HG03060 (cell line): ENCODE measurements at regions not wholly inside any gene's neighbourhood (a gene's known extent, or its start where the extent isn't known, plus 50 kb on each side); places are given as distances from the start of the nearest gene placed in this dataset.
A peak's percentile ranks its signal among the peaks of the same experiment; 100 is the strongest.
"Not testable (repeated sequence)": the region's sequence is repeated elsewhere in the genome, so short reads cannot be mapped to it uniquely, and the experiment has no call there.

Experiments used
- ATAC-seq: cut with Tn5 transposase; IDR thresholded peaks from one replicate; pipeline ENCODE4 v1.9.1; 2021; ENCODE audit warnings: low read depth, moderate number of reproducible peaks; ENCODE audit not compliant: unreplicated experiment

GRCh38 chr7:114085313-114085591, 166.4 kb upstream of the PPP1R3A start:
- ATAC-seq, result no peak

- ATAC-seq, result no peak
Measured at GRCh38 chr7:114084472-114085312, 165.9 kb upstream of the PPP1R3A start.

GRCh38 chr7:114084002-114084471, 165.2 kb upstream of the PPP1R3A start:
- no peak for ATAC-seq

DNA sequence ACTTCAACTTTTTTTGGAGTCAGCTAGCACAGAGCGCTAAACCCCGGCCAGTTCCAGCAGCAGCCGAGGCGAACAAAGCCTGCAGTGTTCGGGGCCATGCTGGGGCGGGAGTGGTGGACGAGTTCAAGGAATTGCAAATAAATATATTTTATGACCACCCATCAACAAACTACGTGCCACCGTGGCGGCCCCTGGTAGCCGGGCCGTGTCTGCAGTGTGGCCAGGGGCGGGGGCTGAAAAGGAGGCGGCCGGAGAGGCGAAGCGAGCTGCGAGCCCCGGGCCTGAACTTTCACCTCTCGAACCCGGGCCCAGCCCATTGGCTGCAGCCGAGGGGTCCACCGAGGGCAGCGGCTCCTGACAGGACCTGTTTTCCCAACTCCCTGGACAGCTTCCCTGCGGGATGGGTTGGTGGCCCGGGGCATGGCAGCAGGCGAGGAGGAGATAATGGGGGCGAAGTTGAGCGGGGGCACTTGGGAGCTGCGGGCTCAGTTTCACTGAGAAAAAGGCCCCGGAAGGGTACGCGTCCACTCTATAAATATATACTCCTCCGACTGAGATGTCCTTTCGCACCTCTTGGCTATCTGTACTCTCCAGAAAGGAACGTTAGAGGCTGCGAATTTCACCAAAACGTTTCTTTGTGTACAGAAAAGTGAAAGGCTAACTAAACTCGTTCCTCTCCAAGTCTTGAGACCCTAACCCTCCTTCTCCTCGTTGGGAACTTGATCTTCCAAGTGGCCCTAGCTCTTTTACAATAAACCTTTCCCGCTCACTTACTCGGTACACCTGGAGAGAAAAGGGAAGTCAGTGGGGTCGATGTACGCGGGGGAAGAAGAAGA, 164.6 kb upstream of the PPP1R3A start:
- no peak for ATAC-seq

- ATAC-seq, result no peak
Measured at GRCh38 chr7:114082642-114083165, 163.9 kb upstream of the PPP1R3A start.

DNA sequence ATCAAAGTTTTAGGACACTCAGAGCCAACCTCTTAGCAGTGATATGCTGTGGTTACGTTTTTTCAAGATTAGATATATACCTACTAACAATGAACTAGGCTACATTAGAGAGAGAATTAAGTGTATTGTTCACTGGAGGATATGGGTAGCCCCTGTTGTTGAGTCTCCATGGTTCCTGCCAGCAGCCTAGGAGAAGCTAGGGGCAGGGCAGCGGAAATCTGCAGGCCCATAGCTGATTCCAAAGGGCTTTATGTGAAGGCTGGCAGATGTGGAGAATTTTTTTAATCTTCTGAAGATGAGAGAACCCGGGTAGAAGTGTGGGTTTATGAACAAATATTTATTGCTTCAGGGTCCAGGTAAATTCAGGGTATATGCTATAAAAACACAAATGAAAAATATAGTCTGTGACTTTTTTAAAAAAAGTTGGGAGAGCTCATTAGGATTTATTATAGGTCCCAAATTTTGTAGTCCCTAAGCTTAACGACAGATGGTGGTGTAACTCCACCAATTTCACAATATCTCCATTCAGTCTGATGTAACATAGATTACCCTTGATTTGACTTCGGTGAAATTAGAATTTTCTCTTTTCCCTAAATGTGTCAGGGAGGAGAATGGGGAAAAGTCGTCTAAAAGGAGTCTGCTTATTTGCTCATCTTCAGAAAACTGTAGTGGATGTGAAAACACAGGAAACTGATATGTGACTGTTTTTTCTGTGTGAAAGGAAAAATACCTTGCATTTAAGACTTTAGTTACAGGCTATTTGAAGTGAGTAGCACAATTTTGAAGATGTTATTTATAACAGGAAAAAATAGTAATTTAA, 163.0 kb upstream of the PPP1R3A start:
- ATAC-seq, result no peak

DNA sequence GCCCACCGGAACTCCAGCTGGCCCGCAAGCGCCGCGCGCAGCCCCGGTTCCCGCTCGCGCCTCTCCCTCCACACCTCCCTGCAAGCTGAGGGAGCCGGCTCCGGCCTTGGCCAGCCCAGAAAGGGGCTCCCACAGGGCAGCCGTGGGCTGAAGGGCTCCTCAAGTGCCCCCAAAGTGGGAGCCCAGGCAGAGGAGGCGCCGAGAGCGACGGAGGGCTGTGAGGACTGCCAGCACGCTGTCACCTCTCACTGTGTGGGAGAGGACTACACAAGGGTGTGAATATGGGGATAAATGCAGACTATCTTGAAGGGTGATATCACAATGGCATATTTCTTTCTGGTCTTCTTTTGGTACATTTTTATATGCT, 158.3 kb upstream of the PPP1R3A start:
- not testable (repeated sequence) for ATAC-seq

GRCh38 chr7:114076392-114077157, 157.8 kb upstream of the PPP1R3A start:
- ATAC-seq, result not testable (repeated sequence)

DNA sequence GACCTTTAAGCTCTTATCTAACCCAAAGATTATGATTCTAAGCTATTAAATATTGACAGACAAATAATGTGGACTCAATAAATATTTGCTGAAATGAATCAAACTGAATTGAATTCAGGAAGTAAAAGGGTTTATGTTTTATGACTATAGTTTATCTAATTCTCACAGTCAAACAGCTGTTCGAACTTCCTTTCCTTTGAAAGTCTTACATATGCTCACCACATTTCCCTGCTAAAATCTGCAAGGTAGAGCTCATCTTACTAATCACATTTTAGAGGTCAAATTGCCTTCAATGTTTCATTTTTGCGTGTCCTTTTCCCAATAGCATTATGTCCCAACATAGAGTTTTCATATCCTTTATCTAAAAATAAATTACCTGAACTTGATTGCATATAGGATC, 154.9 kb upstream of the PPP1R3A start:
- no peak for ATAC-seq

DNA sequence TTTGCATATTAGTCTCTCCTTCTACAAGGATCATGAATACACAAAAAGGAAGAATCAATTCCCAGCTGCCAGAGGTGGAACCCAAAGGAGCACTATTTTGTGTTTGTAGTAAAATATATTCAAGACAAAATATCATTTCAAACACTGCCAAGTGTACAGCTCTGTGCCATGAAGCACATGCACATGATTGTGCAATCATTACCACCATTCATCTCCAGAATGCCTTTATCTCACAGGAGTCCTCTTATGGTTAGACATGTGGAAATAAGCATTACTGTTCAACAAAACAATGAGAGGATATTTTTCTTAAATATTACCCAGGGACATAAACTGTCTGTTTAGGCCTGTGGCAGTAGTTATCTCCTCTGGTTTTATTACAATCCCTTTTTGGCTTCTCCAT, 151.4 kb upstream of the PPP1R3A start:
- no peak for ATAC-seq

DNA sequence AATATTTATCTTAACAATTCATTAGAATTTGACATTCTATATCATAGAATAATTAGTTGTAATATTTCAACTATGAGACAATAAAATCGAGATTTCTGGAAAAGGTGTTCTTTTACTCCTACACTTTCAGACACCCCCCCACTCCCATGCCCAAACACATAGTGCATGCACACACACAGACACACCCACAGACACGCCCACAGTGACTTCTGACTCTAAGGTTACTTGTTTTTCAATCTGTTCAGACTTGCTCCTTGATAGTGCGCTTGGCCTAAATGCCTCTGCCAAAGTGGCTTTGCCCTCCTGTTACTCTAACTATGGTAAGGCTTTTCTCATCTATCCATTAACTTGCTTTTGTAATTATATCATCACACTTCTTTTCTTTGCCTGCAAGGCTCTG, 144.0 kb upstream of the PPP1R3A start:
- ATAC-seq, result no peak

DNA sequence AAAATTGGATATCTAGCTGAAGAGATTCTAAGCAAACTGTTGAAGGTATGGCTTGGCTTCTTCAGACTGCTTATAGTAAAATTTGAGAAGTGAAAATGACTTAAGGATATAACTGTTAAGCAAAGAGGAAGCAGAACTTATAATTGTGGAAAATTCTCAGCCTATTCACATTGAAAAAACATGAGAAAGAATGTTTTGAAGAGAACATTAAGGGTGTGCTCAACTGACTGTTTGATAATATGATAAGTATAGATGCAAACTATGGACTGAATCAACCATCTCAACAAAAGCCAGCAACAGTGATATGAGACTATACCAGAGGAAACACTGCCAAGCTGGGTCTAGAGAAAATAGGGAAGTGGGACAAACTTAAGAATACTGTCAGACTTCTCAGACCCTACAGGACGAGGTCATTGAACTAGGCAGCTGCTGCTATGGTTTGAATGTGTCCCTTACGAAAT, 133.1 kb upstream of the PPP1R3A start:
- ATAC-seq, result peak; percentile 92

- no peak for ATAC-seq
Measured at GRCh38 chr7:114050571-114050970, 131.8 kb upstream of the PPP1R3A start.

- ATAC-seq, result no peak
Measured at GRCh38 chr7:114048386-114049235, 129.8 kb upstream of the PPP1R3A start.

GRCh38 chr7:114047889-114048288, 129.1 kb upstream of the PPP1R3A start:
- no peak for ATAC-seq

- no peak for ATAC-seq
Measured at GRCh38 chr7:114033475-114033874, 114.7 kb upstream of the PPP1R3A start.

- peak; percentile 81 for ATAC-seq
Measured at GRCh38 chr7:114026486-114027089, 107.8 kb upstream of the PPP1R3A start.

DNA sequence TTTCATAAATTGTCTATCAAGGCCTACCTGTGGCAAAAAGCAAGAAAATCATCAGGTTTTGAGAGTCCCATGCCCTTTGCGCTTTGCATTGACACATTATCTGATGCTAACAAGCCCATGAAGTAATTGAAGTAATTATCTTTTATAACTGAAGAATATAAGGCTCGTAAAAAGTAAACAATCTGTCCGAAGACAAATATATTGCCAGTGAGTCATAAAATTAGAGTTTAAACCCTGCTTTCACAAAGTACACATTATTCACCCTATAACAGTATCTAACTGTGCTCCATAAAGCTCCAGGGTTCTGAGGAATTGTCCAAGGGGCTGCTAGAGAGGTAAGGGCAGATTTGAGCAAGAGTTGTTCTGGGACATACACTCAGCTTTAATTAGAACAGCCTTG, 102.3 kb upstream of the PPP1R3A start:
- no peak for ATAC-seq

GRCh38 chr7:114008696-114009095, 89.9 kb upstream of the PPP1R3A start:
- no peak for ATAC-seq
